ENCODE measurements at regions not wholly inside any gene's neighbourhood (a gene's known extent, or its start where the extent isn't known, plus 50 kb on each side); places are given as distances from the start of the nearest gene placed in this dataset.

- TF ChIP-seq YY1 (IDR thresholded peaks at IDR 0.05; ENCODE audit: extremely low read depth, insufficient replicate concordance, low read depth, low read length) (no peak), EZH2 (IDR thresholded peaks at IDR 0.05) (no peak), TCF7L2 (IDR thresholded peaks at IDR 0.05; ENCODE audit: borderline replicate concordance, extremely low read depth, insufficient read depth, insufficient read length) (no peak)
These were observed 72.8 kb upstream of the ZDHHC17 start for GRCh38 chr12:76690921-76691700.

Measured in HCT116 (cell line).